ENCODE measurements at regions not wholly inside any gene's neighbourhood (a gene's known extent, or its start where the extent isn't known, plus 50 kb on each side); places are given as distances from the start of the nearest gene placed in this dataset.

DNA sequence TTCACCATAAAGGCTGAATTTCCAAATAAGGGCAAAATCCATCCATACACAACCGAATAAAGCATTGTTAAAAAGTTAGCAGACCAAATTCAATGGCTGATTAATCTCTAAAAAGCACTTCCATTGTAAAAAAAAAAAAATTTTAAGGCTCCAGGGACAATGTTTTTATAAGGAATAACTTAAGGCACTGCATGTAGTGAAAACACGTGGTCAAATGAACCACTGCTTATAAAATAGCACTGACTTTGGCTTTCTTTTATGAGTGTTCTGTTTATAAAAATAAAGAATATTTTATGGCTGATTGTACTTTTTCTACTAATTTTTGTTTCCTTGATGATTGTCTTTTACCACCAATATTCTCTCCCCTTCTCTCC, 409.3 kb upstream of the KCNH7 start:
- FAIRE-seq (no peak), DNase-seq (no peak)
- intact Hi-C loops (cut with DNase I): no loop called here
- Histone ChIP-seq H3K36me3 (ENCODE audit: control insufficient read depth in 2 of 3, insufficient read depth in 3 of 3, low read length in 3 of 3) (no peaks in the 10 kb centered on the region), H3K27ac (ENCODE audit: low read depth in 2 of 2, low read length in 2 of 2) (no peak overlapping the region), H3K4me1 (ENCODE audit: control insufficient read depth in 2 of 3, insufficient read depth in 2 of 3, low read depth in 1 of 3, low read length in 3 of 3) (no peaks in the 10 kb centered on the region), H3K9ac (ENCODE audit: low read length in 3 of 3) (no peak overlapping the region), H3K27me3 (ENCODE audit: control insufficient read depth, insufficient read depth, low read length) (no peaks in the 10 kb centered on the region), H3K4me3 (ENCODE audit: low read length in 3 of 3) (no peak overlapping the region), H3K9me3 (ENCODE audit: control insufficient read depth in 2 of 3, insufficient read depth in 1 of 3, low read length in 3 of 3) (no peaks in the 10 kb centered on the region)
- TF ChIP-seq, protein P1, sequence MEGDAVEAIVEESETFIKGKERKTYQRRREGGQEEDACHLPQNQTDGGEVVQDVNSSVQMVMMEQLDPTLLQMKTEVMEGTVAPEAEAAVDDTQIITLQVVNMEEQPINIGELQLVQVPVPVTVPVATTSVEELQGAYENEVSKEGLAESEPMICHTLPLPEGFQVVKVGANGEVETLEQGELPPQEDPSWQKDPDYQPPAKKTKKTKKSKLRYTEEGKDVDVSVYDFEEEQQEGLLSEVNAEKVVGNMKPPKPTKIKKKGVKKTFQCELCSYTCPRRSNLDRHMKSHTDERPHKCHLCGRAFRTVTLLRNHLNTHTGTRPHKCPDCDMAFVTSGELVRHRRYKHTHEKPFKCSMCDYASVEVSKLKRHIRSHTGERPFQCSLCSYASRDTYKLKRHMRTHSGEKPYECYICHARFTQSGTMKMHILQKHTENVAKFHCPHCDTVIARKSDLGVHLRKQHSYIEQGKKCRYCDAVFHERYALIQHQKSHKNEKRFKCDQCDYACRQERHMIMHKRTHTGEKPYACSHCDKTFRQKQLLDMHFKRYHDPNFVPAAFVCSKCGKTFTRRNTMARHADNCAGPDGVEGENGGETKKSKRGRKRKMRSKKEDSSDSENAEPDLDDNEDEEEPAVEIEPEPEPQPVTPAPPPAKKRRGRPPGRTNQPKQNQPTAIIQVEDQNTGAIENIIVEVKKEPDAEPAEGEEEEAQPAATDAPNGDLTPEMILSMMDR (IDR thresholded peaks at IDR 0.05; ENCODE audit: borderline replicate concordance, extremely low read depth, insufficient read depth): no peak

DNA sequence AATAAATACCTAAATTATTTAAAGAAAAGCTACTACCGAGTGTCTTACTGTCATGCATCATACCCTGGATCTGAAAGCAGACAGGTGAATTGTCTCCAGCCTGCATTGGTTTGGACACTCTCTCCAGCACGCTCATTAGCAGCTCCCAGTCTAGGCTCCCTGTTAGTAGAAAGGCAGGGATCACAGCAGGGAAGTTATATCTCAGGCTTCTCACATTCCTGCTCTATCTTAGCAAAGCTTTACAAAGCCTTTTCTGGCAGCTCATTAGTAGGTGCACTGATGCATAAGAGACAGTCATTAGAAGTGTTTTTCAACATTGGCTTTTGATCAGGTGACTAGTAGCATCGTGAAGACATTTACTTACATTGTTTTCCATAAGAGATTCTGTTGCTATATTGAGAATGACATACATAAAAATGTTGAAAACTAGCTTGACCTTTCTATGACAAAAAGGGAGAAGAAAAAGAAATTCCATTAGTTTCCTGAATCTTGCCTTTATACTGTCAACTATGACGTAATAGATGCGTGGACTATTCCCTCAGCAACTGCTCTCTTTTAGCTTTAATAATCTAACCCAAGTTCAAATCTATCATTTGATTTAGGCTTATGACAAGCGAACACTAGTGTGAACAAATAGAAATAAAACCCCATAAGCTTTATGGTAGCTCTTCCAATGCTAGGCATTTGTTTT, 408.7 kb upstream of the KCNH7 start:
- H3K9me3 ChIP-seq (ENCODE audit: control insufficient read depth in 2 of 3, insufficient read depth in 1 of 3, low read length in 3 of 3): no peaks in the 10 kb centered on the region
- TF ChIP-seq, protein P1 (IDR thresholded peaks at IDR 0.05; ENCODE audit: borderline replicate concordance, extremely low read depth, insufficient read depth): no peak
- intact Hi-C loops (cut with DNase I): no loop called here
- DNase-seq (peak in 2 of 5 donors; percentile 7), FAIRE-seq (no peak)
- H3K9ac ChIP-seq (ENCODE audit: low read length in 3 of 3): no peak overlapping the region
- no peak overlapping the region for H3K4me3 ChIP-seq (ENCODE audit: low read length in 3 of 3)
- H3K27ac ChIP-seq (ENCODE audit: low read depth in 2 of 2, low read length in 2 of 2): no peak overlapping the region
- H3K4me1 ChIP-seq (ENCODE audit: control insufficient read depth in 2 of 3, insufficient read depth in 2 of 3, low read depth in 1 of 3, low read length in 3 of 3): no peaks in the 10 kb centered on the region
- no peaks in the 10 kb centered on the region for H3K27me3 ChIP-seq (ENCODE audit: control insufficient read depth, insufficient read depth, low read length)
- no peaks in the 10 kb centered on the region for H3K36me3 ChIP-seq (ENCODE audit: control insufficient read depth in 2 of 3, insufficient read depth in 3 of 3, low read length in 3 of 3)

DNA sequence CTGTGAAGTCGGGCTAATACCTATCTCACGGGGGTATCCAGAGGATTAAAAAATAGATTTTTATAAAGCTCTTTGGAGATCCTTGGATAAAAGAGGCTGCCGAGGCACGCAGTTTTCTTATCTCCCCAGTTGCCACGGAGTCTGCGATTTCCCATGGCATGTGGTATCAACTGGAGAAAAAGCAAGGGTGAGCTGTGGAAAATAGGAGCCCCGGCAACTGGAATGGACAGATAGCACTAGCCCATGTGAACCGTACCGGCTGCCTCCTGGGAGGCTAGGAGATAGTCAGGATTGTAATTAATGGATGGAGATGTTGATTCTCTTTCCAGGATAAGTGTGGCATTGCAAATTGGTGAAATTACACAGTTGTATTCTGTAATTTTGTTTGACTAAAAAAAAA, 407.6 kb upstream of the KCNH7 start:
- Histone ChIP-seq H3K36me3 (ENCODE audit: control insufficient read depth in 2 of 3, insufficient read depth in 3 of 3, low read length in 3 of 3) (no peaks in the 10 kb centered on the region), H3K4me3 (ENCODE audit: low read length in 3 of 3) (no peak overlapping the region), H3K9ac (ENCODE audit: low read length in 3 of 3) (no peak overlapping the region), H3K9me3 (ENCODE audit: control insufficient read depth in 2 of 3, insufficient read depth in 1 of 3, low read length in 3 of 3) (no peaks in the 10 kb centered on the region), H3K27ac (ENCODE audit: low read depth in 2 of 2, low read length in 2 of 2) (no peak overlapping the region), H3K27me3 (ENCODE audit: control insufficient read depth, insufficient read depth, low read length) (no peaks in the 10 kb centered on the region), H3K4me1 (ENCODE audit: control insufficient read depth in 2 of 3, insufficient read depth in 2 of 3, low read depth in 1 of 3, low read length in 3 of 3) (no peaks in the 10 kb centered on the region)
- DNase-seq (no peak), FAIRE-seq (no peak)
- TF ChIP-seq, protein P1 (IDR thresholded peaks at IDR 0.05; ENCODE audit: borderline replicate concordance, extremely low read depth, insufficient read depth): no peak
- intact Hi-C loops (cut with DNase I): no loop called here

DNA sequence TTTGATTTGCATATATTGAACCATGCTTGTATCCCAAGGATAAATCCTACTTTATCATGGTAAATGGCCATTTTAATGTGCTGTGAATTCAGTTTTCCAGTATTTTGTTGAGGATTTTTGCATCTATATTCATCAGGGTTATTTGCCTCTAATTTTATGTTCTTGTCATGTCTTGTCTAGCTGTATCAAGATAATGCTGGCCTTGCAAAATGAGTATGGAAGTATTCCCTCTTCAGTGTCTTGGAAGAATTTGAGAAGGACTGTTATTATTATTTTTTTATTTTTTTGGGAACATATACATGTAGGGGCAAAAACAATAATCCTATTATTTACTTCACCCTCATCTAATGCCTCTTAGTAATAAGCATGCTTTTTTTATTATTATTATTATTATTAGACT, 398.0 kb upstream of the KCNH7 start:
- H3K9me3 ChIP-seq (ENCODE audit: control insufficient read depth in 2 of 3, insufficient read depth in 1 of 3, low read length in 3 of 3): no peaks in the 10 kb centered on the region
- DNase-seq (no peak), FAIRE-seq (no peak)
- H3K4me3 ChIP-seq (ENCODE audit: low read length in 3 of 3): no peak overlapping the region
- no peaks in the 10 kb centered on the region for H3K36me3 ChIP-seq (ENCODE audit: control insufficient read depth in 2 of 3, insufficient read depth in 3 of 3, low read length in 3 of 3)
- intact Hi-C loops (cut with DNase I): no loop called here
- no peaks in the 10 kb centered on the region for H3K27me3 ChIP-seq (ENCODE audit: control insufficient read depth, insufficient read depth, low read length)
- H3K27ac ChIP-seq (ENCODE audit: low read depth in 2 of 2, low read length in 2 of 2): no peak overlapping the region
- H3K4me1 ChIP-seq (ENCODE audit: control insufficient read depth in 2 of 3, insufficient read depth in 2 of 3, low read depth in 1 of 3, low read length in 3 of 3): no peaks in the 10 kb centered on the region
- no peak overlapping the region for H3K9ac ChIP-seq (ENCODE audit: low read length in 3 of 3)
- TF ChIP-seq, protein P1 (IDR thresholded peaks at IDR 0.05; ENCODE audit: borderline replicate concordance, extremely low read depth, insufficient read depth): no peak
